ENCODE measurements at regions not wholly inside any gene's neighbourhood (a gene's known extent, or its start where the extent isn't known, plus 50 kb on each side); places are given as distances from the start of the nearest gene placed in this dataset.

- TF ChIP-seq, protein P1, sequence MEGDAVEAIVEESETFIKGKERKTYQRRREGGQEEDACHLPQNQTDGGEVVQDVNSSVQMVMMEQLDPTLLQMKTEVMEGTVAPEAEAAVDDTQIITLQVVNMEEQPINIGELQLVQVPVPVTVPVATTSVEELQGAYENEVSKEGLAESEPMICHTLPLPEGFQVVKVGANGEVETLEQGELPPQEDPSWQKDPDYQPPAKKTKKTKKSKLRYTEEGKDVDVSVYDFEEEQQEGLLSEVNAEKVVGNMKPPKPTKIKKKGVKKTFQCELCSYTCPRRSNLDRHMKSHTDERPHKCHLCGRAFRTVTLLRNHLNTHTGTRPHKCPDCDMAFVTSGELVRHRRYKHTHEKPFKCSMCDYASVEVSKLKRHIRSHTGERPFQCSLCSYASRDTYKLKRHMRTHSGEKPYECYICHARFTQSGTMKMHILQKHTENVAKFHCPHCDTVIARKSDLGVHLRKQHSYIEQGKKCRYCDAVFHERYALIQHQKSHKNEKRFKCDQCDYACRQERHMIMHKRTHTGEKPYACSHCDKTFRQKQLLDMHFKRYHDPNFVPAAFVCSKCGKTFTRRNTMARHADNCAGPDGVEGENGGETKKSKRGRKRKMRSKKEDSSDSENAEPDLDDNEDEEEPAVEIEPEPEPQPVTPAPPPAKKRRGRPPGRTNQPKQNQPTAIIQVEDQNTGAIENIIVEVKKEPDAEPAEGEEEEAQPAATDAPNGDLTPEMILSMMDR (conservative IDR thresholded peaks at IDR 0.05; ENCODE audit: low read depth in 2 of 2) = no peak
- TF ChIP-seq, protein P2, sequence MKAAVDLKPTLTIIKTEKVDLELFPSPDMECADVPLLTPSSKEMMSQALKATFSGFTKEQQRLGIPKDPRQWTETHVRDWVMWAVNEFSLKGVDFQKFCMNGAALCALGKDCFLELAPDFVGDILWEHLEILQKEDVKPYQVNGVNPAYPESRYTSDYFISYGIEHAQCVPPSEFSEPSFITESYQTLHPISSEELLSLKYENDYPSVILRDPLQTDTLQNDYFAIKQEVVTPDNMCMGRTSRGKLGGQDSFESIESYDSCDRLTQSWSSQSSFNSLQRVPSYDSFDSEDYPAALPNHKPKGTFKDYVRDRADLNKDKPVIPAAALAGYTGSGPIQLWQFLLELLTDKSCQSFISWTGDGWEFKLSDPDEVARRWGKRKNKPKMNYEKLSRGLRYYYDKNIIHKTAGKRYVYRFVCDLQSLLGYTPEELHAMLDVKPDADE (IDR thresholded peaks at IDR 0.05) = no peak
- TF ChIP-seq JUNB (IDR thresholded peaks at IDR 0.05; ENCODE audit: unreplicated experiment) (no peak), ZNF331 (CRISPR knock-in tag; IDR thresholded peaks at IDR 0.05; ENCODE audit: low read depth) (no peak), EZH2 (IDR thresholded peaks at IDR 0.05; ENCODE audit: low read depth, unreplicated experiment) (no peak), REST (IDR thresholded peaks at IDR 0.05; ENCODE audit: unreplicated experiment) (no peak), POLR2AphosphoS5 (IDR thresholded peaks at IDR 0.05; ENCODE audit: low read depth) (no peak), EZH2phosphoT487 (IDR thresholded peaks at IDR 0.05; ENCODE audit: unreplicated experiment) (no peak), CREB1 (CRISPR knock-in tag; IDR thresholded peaks at IDR 0.05; ENCODE audit: low read depth) (no peak), STAT1 (IDR thresholded peaks at IDR 0.05; ENCODE audit: unreplicated experiment) (no peak), ZNF114 (CRISPR knock-in tag; IDR thresholded peaks at IDR 0.05) (no peak), ZNF462 (CRISPR knock-in tag; IDR thresholded peaks at IDR 0.05) (no peak), NANOG (IDR thresholded peaks at IDR 0.05; ENCODE audit: borderline replicate concordance) (no peak)
Measured at GRCh38 chr13:91295712-91296410, 51.6 kb upstream of the MIR17HG start.

All from GM23338 (cell line).